Psoas muscle (tissue), 7 donors: ENCODE measurements at regions not wholly inside any gene's neighbourhood (a gene's known extent, or its start where the extent isn't known, plus 50 kb on each side); places are given as distances from the start of the nearest gene placed in this dataset.

Source experiments
- ATAC-seq, 4 donors: fragments of 200-7000 bp; cut with Tn5 transposase; one replicate each; pipeline ENCODE4 v1.9.1; 2020; ENCODE audit warnings: moderate library complexity in 3 of 4, mild to moderate bottlenecking in 2 of 4
- DNase-seq, 2 donors: peaks; one replicate each; pipeline ENCODE4 v3.0.0-alpha.2; 2020
- H3K27ac ChIP-seq: fragments of 200-600 bp; one replicate; pipeline ENCODE4 v1.8.0; 2022
- H3K27me3 ChIP-seq, 3 donors: fragments of 200-600 bp in 1 of 3; one replicate each; pipeline versions ENCODE4 v1.6.1 to v1.8.0; 2013 to 2022; ENCODE audit warnings: low read length in 2 of 3, mild to moderate bottlenecking in 2 of 3, moderate library complexity in 1 of 3; ENCODE audit not compliant: insufficient read depth in 3 of 3
- H3K36me3 ChIP-seq, 2 donors: fragments of 200-600 bp in 1 of 2; one replicate each; pipeline versions ENCODE4 v1.6.1 to v1.8.0; 2013 to 2022; ENCODE audit warnings: low read depth in 1 of 2, mild to moderate bottlenecking in 1 of 2, moderate library complexity in 1 of 2; ENCODE audit not compliant: insufficient read depth in 1 of 2
- H3K4me1 ChIP-seq: fragments of 200-600 bp; one replicate; pipeline ENCODE4 v1.8.0; 2022
- H3K4me3 ChIP-seq: fragments of 200-600 bp; one replicate; pipeline ENCODE4 v1.8.0; 2022; ENCODE audit warnings: mild to moderate bottlenecking
- H3K9me3 ChIP-seq: fragments of 200-600 bp; one replicate; pipeline ENCODE4 v1.8.0; 2022
- WGBS, 3 donors: extraction: QIAGEN DNeasy Blood & Tissue Kit; methylation state at CpG; one replicate each; pipeline versions ENCODE4 v1.1.6 to v1.1.7; 2013; 5-methylcytosine and 5-hydroxymethylcytosine counted together
- intact Hi-C, 2 donors: fragments of 100-400 bp; cut with DNase I; formaldehyde crosslinking; loops; one replicate each; pipeline versions ENCODE4 v1.11.0 to v1.14.2; 2022
- TF ChIP-seq, protein P1 (sequence below): fragments of 200-600 bp; IDR thresholded peaks from one replicate; pipeline ENCODE4 v1.8.0; 2022; ENCODE audit warnings: antibody characterized with exemption
- donor health status: healthy with polysubstance abuse.
- donor health status: DM: no; HTN: no; CAD: no; lungs with moderate emphysema.
- donor health status: Bipolar disorder and iron deficiency.
- donor health status: healthy.
- donor health status: DM: yes; HTN: yes; CAD: no.
- donor health status: DM: no; HTN: no; CAD: no.
- donor health status: DM: yes; HTN: yes; CAD: no.

DNA sequence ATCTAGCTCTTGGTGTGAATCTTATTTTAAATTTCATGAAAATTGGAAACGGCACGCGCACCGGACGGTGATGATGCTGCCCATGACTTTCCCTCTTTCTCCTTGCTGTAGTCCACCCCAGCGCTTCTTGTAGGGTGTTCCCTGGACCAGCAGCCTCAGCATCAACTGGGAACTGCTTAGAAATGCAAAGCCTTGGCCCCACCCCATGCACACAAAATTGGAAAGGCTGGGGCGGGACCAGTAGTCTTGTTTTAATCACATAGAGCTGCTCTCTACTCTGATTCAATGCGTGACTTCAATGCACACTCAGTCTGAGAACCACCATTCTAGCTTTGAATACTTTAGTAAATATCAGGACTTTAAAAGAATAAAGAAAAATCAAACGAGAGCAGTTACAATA is 427.1 kb downstream of the EFNB2 start:
- no peak overlapping the region for H3K27ac ChIP-seq
- WGBS, 3 donors, result 89 to 94% (median 94%) methylated on average over 9 of the region's 9 CpGs
- H3K27me3 ChIP-seq, result no peaks in the 10 kb centered on the region
- no peak for ATAC-seq
- H3K4me3 ChIP-seq, result no peak overlapping the region
- no peaks in the 10 kb centered on the region for H3K36me3 ChIP-seq
- no peaks in the 10 kb centered on the region for H3K9me3 ChIP-seq
- TF ChIP-seq, protein P1, sequence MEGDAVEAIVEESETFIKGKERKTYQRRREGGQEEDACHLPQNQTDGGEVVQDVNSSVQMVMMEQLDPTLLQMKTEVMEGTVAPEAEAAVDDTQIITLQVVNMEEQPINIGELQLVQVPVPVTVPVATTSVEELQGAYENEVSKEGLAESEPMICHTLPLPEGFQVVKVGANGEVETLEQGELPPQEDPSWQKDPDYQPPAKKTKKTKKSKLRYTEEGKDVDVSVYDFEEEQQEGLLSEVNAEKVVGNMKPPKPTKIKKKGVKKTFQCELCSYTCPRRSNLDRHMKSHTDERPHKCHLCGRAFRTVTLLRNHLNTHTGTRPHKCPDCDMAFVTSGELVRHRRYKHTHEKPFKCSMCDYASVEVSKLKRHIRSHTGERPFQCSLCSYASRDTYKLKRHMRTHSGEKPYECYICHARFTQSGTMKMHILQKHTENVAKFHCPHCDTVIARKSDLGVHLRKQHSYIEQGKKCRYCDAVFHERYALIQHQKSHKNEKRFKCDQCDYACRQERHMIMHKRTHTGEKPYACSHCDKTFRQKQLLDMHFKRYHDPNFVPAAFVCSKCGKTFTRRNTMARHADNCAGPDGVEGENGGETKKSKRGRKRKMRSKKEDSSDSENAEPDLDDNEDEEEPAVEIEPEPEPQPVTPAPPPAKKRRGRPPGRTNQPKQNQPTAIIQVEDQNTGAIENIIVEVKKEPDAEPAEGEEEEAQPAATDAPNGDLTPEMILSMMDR, result no peak
- intact Hi-C loops, result no loop called here
- H3K4me1 ChIP-seq, result no peaks in the 10 kb centered on the region
- DNase-seq, result no peak

DNA sequence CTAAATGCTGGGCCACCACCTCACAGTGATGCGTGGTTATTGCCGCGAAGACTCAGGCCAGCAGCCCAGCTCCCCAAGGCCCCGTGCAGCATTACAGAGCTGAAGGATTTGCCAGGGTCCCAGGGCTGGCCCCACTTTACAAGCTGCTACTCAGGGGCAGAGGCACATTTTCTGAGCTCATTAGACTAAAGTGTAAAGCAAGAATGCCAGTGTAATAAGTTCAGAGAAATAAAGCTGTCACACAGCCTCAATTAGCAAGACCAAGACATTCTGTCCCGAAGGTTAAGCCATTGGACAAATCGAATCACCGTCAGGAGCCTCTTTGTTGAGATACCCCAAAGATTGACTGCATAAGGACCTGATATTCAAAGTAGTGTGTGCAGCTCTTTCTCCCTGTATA is 428.4 kb downstream of the EFNB2 start:
- ATAC-seq (no peak), DNase-seq (no peak)
- H3K4me1 ChIP-seq, result no peaks in the 10 kb centered on the region
- intact Hi-C loops, result no loop called here
- no peaks in the 10 kb centered on the region for H3K27me3 ChIP-seq
- H3K36me3 ChIP-seq, result no peaks in the 10 kb centered on the region
- no peak overlapping the region for H3K4me3 ChIP-seq
- TF ChIP-seq, protein P1, result no peak
- no peaks in the 10 kb centered on the region for H3K9me3 ChIP-seq
- WGBS, 3 donors, result 56 to 68% (median 64%) methylated on average over 7 of the region's 7 CpGs
- H3K27ac ChIP-seq, result no peak overlapping the region

DNA sequence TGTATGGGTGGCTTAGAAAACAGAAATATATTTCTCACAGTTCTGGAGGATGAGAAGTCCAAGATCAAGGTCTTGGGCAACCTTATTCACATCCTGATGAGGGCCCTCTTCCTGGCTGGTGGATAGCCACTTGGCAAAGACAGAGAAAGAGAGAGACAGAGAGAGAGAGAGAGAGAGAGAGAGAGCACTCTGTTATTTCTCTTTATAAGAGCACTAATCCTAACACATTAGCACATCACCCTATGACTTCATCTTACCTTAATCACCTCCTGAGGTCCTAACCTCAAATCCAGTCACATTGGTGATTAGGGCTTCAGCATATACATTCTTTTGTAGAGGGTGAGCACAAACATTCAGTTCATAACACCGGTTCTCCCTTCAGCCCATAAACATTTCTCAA is 430.3 kb downstream of the EFNB2 start:
- intact Hi-C loops, result no loop called here
- TF ChIP-seq, protein P1, result no peak
- H3K27me3 ChIP-seq, result no peaks in the 10 kb centered on the region
- DNase-seq (no peak), ATAC-seq (no peak)
- no peak overlapping the region for H3K27ac ChIP-seq
- no peaks in the 10 kb centered on the region for H3K9me3 ChIP-seq
- H3K36me3 ChIP-seq, result no peaks in the 10 kb centered on the region
- no peaks in the 10 kb centered on the region for H3K4me1 ChIP-seq
- no peak overlapping the region for H3K4me3 ChIP-seq
- 88 to 95% (median 91%) methylated on average over 1 of the region's 1 CpG for WGBS, 3 donors

GRCh38 chr13:106104281-106104901 is 431.1 kb downstream of the EFNB2 start:
- no peaks in the 10 kb centered on the region for H3K27me3 ChIP-seq
- H3K4me1 ChIP-seq, result no peaks in the 10 kb centered on the region
- TF ChIP-seq, protein P1, result no peak
- no peak for ATAC-seq
- WGBS, 3 donors, result 83 to 87% (median 87%) methylated on average over 3 of the region's 3 CpGs
- no peak overlapping the region for H3K27ac ChIP-seq
- intact Hi-C loops, result no loop called here
- DNase-seq, result no peak
- no peaks in the 10 kb centered on the region for H3K36me3 ChIP-seq
- no peak overlapping the region for H3K4me3 ChIP-seq
- no peaks in the 10 kb centered on the region for H3K9me3 ChIP-seq

DNA sequence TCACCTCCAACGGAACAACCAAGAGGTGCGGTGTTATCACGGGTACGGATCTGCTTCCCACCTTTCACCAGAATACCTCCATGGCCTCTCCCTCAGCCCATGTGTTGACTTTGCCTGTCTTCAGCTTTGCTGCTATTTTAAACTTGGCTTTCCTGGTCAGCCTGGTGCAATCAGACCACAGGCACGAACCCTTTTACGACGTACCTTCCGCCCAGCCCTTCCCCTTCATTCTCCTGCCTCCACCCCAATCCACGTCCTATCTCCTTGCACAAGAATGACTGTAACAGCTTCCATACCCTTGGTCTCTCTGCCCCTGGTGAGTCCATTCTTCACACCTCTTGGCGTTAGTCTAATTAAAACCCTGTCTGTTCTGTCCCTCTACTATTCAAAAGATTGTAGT is 431.7 kb downstream of the EFNB2 start:
- intact Hi-C loops, result no loop called here
- Histone ChIP-seq H3K9me3 (no peaks in the 10 kb centered on the region), H3K4me1 (no peaks in the 10 kb centered on the region), H3K4me3 (no peak overlapping the region), H3K27me3 (no peaks in the 10 kb centered on the region), H3K27ac (no peak overlapping the region), H3K36me3 (no peaks in the 10 kb centered on the region)
- ATAC-seq (no peak), DNase-seq (no peak)
- TF ChIP-seq, protein P1, result no peak
- WGBS, 3 donors, result 91 to 92% (median 92%) methylated on average over 10 of the region's 10 CpGs
